Omental fat pad (tissue), 3 donors: ENCODE measurements at regions not wholly inside any gene's neighbourhood (a gene's known extent, or its start where the extent isn't known, plus 50 kb on each side); places are given as distances from the start of the nearest gene placed in this dataset.
"Not testable (repeated sequence)": the region's sequence is repeated elsewhere in the genome, so short reads cannot be mapped to it uniquely, and the experiment has no call there.

Experiments
- ATAC-seq: fragments of 150-250 bp; one replicate; pipeline ENCODE4 v1.9.1; 2016; ENCODE audit warnings: mild to moderate bottlenecking, moderate library complexity; ENCODE audit not compliant: low FRiP score
- DNase-seq: peaks from one replicate; pipeline ENCODE4 v3.0.0-alpha.2; 2019; ENCODE audit warnings: low spot score
- TF ChIP-seq, protein P1 (sequence below), 3 donors: fragments of 450-650 bp; IDR thresholded peaks; one replicate each; pipeline ENCODE4 v1.5.1; 2016 to 2017; ENCODE audit warnings: antibody characterized with exemption in 3 of 3, mild to moderate bottlenecking in 3 of 3, moderate library complexity in 2 of 3

DNA sequence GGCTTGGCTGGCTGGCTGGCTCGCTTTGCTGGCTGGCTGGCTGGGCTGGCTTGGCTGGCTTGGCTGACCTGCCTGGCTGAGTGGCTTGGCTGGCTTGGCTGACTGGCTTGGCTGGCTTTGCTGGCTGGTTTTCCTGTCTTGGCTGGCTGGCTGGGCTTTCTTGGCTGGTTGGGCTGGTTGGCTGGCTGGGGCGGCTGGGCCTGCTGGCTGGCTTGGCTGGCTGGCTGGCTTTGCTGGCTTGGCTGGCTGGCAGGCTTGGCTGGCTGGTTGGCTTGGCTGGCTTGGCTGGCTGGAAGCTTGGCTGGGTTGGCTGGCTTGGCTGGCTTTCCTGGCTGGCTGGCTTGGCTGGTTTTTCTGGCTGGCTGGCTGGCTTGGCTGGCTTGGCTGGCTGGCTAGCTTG, 435.6 kb downstream of the GOLGA6L6 start:
- TF ChIP-seq, protein P1, sequence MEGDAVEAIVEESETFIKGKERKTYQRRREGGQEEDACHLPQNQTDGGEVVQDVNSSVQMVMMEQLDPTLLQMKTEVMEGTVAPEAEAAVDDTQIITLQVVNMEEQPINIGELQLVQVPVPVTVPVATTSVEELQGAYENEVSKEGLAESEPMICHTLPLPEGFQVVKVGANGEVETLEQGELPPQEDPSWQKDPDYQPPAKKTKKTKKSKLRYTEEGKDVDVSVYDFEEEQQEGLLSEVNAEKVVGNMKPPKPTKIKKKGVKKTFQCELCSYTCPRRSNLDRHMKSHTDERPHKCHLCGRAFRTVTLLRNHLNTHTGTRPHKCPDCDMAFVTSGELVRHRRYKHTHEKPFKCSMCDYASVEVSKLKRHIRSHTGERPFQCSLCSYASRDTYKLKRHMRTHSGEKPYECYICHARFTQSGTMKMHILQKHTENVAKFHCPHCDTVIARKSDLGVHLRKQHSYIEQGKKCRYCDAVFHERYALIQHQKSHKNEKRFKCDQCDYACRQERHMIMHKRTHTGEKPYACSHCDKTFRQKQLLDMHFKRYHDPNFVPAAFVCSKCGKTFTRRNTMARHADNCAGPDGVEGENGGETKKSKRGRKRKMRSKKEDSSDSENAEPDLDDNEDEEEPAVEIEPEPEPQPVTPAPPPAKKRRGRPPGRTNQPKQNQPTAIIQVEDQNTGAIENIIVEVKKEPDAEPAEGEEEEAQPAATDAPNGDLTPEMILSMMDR (IDR thresholded peaks at IDR 0.05): no peak
- ATAC-seq (no peak), DNase-seq (no peak)

DNA sequence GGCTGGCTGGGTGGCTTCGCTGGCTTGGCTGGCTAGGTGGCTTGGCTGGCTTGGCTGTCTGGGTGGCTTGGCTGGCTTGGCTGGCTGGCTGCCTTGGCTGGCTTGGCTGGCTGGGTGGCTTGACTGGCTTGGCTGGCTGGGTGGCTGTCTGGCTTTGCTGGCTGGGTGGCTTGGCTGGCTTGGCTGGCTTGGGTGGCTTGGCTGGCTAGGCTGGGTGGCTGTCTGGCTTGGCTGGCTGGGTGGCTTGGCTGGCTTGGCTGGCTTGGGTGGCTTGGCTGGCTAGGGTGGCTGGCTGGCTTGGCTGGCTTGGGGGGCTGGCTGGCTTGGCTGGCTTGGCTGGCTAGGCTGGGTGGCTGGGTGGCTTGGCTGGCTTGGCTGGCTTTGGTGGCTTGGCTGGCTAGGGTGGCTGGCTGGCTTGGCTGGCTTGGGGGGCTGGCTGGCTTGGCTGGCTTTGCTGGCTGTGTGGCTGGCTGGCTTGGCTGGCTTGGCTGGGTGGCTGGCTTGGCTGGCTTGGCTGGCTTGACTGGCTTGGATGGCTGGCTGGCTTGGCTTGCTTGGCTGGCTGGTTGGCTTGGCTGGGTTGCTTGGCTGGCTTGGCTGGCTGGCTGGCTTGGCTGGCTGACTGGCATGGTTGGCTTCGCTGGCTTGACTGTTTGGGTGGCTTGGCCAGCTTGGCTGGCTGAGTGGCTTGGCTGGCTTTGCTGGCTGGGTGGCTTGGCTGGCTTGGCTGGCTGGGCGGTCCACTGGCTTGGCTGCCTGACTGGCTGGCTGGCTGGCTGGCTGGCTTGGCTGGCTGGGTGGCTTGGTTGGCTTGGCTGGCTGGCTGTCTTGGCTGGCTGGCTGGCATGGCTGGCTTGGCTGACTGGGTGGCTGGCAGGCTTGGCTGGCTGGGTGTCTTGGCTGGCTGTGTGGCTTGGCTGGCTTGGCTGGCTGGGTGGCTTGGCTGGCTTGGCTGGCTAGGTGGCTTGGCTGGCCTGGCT, 436.3 kb downstream of the GOLGA6L6 start:
- not testable (repeated sequence) for DNase-seq, ATAC-seq

DNA sequence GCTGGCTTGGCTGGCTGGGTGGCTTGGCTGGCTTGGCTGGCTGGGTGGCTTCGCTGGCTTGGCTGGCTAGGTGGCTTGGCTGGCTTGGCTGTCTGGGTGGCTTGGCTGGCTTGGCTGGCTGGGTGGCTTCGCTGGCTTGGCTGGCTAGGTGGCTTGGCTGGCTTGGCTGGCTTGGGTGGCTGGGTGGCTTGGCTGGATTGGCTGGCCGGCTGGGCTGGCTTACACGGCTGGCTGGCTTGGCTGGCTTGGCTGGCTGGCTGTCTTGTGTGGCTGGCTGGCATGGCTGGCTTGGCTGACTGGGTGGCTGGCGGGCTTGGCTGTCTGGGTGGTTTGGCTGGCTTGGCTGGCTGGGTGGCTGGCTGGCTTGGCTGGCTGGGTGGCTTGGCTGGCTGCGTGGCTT, 437.0 kb downstream of the GOLGA6L6 start:
- peak; percentile 21 for DNase-seq
- ATAC-seq: not testable (repeated sequence)

DNA sequence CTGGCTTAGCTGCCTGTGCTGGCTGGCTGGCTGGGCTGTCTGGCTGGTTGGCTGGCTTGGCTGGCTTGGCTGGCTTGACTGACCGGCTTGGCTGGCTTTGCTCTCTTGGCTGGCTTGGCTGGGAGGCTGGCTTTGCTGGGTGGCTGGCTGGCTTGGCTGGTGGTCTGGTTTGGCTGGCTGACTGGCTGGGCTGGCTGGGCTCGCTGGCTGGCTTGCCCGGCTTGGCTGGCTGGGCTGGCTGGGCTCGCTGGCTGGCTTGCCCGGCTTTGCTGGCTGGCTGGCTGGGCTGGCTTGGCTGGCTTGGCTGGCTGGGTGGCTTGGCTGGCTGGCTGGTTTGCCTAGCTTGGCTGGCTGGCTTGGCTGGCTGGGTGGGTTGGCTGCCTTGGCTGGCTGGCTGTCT, 438.7 kb downstream of the GOLGA6L6 start:
- not testable (repeated sequence) for ATAC-seq, DNase-seq

DNA sequence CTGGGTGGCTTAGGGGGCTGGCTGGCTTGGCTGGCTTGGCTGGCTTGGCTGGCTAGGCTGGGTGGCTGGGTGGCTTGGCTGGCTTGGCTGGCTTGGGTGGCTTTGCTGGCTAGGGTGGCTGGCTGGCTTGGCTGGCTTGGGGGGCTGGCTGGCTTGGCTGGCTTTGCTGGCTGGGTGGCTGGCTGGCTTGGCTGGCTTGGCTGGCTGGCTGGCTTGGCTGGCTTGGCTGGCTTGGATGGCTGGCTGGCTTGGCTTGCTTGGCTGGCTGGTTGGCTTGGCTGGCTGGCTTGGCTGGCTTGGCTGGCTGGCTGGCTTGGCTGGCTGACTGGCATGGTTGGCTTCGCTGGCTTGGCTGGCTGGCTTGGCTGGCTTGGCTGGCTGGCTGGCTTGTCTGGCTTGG, 439.4 kb downstream of the GOLGA6L6 start:
- not testable (repeated sequence) for DNase-seq, ATAC-seq

DNA sequence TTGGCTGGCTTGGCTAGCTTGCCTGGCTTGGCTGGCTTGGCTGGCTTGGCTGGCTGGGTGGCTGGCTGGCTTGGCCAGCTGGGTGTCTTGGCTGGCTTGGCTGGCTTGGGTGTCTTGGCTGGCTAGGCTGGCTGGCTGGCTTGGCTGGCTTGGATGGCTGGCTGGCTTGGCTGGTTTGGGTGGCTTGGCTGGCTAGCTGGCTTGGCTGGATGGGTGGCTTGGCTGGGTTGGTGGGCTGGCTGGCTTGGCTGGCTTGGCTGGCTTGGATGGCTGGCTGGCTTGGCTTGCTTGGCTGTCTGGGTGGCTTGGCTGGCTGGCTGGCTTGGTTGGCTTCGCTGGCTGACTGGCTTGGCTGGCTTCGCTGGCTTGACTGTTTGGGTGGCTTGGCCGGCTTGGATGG, 440.3 kb downstream of the GOLGA6L6 start:
- DNase-seq, ATAC-seq: not testable (repeated sequence)

DNA sequence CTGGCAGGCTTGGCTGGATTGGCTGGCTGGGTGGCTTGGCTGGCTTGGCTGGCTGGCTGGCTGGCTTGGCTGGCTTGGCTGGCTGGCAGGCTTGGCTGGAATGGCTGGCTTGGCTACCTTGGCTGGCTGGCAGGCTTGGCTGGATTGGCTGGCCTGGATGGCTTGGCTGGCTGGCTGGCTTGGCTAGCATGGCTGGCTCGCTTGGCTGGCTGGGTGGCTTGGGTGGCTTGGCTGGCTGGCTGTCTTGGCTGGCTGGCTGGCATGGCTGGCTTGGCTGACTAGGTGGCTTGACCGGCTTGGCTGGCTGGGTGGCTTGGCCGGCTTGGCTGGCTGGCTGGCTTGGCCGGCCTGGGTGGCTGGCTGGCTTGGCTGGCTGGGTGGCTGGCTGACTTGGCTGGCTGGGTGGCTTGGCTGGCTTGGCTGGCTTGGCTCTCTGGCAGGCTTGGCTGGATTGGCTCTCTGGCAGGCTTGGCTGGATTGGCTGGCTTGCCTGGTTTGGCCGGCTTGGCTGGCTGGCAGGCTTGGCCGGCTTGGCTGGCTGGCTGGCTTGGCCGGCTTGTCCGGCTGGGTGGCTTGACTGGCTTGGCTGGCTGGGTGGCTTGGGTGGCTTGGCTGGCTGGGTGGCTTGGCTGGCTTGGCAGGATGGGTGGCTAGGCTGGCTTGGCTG, 440.9 kb downstream of the GOLGA6L6 start:
- DNase-seq, ATAC-seq: not testable (repeated sequence)

DNA sequence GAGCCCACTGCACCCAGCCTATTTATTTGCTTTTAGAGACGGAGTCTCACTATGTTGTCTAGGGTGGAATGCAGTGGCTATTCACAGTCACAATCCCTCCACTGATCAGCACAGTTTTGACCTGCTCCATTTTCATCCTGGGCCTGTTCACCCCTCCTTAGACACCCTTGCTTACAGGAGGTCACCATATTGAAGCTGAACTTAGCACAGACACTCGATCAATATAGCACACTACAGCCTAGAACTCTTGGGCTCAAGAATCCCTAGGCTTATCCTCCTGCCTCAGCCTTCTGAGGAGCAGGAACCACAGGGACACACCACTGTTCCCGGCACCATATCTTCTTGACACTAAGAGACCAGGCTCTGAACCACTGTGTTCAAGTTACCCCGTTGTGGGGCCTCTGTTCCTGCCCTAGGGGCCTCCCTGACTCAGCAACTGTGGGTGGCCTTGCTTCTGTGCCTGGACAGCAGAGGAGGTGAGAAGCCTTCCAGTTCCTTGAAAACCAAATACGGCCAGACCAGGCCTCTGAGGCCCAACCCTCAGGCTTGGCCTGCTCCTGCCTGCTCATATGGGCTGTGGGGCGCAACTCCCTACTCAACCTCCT, 445.8 kb downstream of the GOLGA6L6 start:
- not testable (repeated sequence) for ATAC-seq, DNase-seq

DNA sequence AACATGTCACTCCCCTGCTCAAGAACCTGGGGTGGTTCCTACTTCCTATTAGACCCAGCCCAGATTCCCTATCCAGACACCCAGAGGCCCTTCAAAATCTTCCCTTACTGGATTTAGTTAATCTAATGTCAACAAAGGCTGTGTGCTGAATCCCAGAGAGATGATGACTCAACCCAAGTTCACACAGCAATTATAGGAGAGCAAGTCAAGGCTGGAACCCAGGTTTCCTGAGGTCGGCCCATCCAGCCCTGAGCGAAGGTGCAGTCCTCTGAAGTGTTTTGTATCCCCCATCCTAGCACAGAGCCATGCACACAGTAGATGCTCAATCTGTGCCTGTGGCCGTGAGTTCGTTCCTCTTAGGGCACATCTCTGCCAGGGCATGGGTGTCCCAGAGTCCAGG, 452.1 kb downstream of the GOLGA6L6 start:
- ATAC-seq, DNase-seq: not testable (repeated sequence)

DNA sequence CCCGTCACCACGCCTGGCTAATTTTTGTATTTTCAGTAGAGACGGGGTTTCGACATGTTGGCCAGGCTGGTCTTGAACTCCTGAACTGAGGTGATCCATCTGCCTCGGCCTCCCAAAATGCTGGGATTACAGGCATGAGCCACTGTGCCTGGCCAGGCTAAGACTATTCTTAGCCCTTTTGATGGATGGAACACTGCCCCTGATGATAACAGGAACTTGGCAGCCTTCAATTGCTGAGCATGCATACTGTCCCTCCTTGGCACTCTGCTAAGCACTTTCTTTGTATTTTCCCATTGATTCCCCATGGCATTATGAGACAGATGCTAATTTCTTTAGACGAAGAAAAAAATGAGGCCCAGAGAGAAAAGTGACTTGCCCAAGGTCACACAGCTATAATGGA, 457.6 kb downstream of the GOLGA6L6 start:
- DNase-seq, ATAC-seq: not testable (repeated sequence)

DNA sequence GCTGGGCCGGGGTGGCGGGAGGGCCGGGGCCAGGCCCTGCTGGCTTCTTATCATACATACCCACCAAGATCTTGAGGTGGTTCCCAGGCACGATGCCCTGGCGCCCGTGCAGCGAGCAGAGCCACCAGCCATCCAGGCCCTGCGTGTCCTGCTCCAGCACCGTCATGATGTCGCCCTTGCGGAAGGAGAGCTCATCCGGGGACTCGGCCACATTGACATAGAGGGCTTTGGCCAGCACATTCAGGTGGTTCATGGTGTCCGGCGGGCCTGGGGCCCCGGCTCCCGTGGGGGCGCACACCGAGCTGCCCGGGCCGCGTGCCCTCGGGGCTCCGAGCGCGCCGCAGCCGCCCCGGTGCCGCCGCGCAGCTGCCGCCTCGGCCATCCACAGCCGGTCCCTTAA, 467.5 kb downstream of the GOLGA6L6 start:
- not testable (repeated sequence) for DNase-seq, ATAC-seq

DNA sequence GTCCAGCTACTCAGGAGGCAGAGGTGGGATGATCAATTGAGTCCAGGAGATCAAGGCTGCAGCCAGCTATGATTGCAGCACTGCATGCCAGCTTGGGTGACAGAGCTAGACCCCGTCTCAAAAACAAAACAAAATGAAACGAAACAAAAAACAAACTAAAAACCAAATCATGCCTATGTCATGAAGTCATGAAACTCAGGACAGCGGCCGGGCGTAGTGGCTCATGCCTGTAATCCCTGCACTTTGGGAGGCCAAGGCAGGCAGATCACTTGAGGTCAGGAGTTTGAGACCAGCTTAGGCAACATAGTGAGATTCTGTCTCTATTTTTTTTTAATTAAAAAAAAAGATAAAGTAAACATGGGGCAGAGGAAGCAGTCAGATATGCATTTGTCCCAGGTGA, 472.6 kb downstream of the GOLGA6L6 start:
- ATAC-seq, DNase-seq: not testable (repeated sequence)

DNA sequence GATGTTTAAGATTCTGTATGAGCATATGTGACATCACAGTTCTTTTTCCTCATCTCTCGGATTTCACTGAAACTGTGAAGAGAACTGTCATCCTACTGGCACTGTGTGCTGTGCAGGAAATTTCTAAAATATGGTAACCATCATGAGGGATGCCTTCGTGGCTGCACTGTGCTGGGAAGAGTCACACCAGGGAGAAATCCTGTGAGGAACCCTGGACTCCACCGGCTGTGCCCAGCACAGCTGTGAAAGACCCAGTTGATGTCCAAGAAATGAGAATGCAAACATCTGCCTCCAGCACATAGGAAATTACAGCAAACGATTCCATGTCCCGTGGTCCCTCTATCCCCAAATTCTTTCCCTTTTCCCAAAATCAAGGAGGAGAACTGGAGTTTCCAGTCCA, 475.4 kb downstream of the GOLGA6L6 start:
- not testable (repeated sequence) for DNase-seq, ATAC-seq

DNA sequence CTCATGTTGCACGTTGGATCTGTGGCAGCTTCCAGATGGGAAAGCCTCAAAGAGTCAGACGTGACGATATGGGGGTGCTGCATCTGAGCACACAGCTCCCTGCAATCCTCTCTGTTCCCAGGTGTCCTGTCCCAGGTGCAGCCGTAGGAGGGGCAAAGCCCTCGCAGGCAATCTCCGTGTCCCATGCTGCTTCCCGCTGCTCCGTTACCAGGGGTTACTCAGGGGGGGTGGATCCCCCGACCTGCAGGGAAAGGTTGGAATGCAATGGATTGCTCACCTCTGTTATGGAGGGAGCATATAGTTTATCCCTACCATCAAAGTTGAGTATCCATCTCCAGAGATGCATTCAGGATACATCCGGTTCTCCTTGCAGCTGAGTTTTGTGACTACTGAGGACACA, 476.1 kb downstream of the GOLGA6L6 start:
- not testable (repeated sequence) for ATAC-seq, DNase-seq

DNA sequence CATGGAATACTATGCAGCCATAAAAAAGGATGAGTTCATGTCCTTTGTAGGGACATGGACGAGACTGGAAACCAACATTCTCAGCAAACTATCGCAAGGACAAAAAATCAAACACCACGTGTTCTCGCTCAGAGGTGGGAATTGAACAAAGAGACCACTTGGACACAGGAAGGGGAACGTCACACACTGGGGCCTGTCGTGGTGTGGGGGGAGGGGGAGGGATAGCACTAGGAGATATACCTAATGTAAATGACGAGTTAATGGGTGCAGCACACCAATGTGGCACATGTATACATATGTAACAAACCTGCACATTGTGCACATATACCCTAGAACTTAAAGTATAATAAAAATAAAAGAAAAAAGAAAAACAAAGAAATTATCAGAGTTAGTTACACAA, 478.4 kb downstream of the GOLGA6L6 start:
- not testable (repeated sequence) for DNase-seq, ATAC-seq

DNA sequence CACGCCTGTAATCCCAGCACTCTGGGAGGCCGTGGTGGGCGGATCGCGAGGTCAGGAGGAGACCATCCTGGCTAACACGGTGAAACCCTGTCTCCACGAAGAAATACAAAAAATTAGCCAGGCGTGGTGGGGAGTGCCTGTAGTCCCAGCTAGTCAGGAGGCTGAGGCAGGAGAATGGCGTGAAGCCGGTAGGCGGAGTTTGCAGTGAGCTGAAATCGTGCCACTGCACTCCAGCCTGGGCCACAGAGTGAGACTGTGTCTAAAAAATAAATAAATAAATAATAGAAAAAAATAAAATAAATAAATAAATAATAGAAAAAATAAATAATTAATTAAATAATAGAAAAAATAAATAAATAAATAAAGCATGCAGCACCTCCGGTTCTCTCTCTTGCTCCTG, 480.8 kb downstream of the GOLGA6L6 start:
- DNase-seq, ATAC-seq: not testable (repeated sequence)

DNA sequence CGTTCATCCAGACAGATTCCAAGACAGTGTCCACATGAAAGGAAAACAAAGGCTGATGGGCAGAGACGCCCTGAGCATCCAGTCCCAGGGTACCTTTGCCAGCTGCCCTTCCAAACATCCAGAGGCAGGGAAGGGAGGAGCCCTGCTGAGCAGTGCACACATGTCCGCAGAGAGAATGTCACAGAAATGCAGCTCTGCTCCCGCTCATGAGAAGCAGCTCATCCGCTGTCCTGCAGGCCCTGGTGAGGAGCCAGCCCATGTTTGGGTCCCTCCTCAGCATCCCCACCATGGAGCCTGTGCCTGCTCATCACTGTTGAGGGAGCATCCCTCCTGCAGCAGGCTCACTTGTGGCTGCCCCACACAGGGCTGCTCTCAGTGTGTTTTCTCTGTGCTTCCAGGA, 484.7 kb downstream of the GOLGA6L6 start:
- not testable (repeated sequence) for ATAC-seq, DNase-seq

DNA sequence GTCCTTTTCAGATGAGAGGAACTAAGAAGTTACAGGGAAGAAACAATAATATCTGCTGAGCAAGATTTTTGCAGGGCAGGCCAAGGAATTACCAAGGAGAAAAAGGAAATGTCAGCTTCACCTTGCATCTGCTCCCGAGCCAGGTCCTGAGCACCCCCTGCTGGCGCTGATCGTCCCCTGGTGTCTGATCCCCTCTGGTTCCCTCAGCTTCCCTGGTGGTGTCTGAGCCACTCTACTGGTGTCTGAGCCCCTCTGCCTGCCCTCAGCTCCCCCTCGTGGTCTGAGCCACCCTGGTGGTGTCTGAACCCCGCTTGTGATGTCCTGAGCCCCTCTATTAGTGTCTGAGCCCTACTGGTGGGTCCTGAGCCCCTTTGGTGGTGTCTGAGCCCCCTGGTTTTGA, 485.7 kb downstream of the GOLGA6L6 start:
- peak; percentile 14 for ATAC-seq
- DNase-seq: not testable (repeated sequence)
